ENCODE measurements at regions not wholly inside any gene's neighbourhood (a gene's known extent, or its start where the extent isn't known, plus 50 kb on each side); places are given as distances from the start of the nearest gene placed in this dataset.

- TF ChIP-seq REST (IDR thresholded peaks at IDR 0.05; ENCODE audit: low read depth) (no peak), ZFX (IDR thresholded peaks at IDR 0.05) (no peak), ELF1 (IDR thresholded peaks at IDR 0.05; ENCODE audit: borderline replicate concordance, low read depth) (no peak), FOSL1 (IDR thresholded peaks at IDR 0.05; ENCODE audit: low read depth) (no peak), SIN3A (IDR thresholded peaks at IDR 0.05; ENCODE audit: low read depth) (no peak), CEBPB (IDR thresholded peaks at IDR 0.05; ENCODE audit: low read depth) (no peak), ZBTB33 (IDR thresholded peaks at IDR 0.05; ENCODE audit: extremely low read depth, insufficient replicate concordance, low read length) (no peak), POLR2A (IDR thresholded peaks at IDR 0.05; ENCODE audit: borderline replicate concordance, extremely low read depth, insufficient read depth, insufficient read length) (no peak), SP1 (IDR thresholded peaks at IDR 0.05; ENCODE audit: low read depth) (no peak)
Measured at GRCh38 chr4:42310806-42311205, 86.5 kb upstream of the SHISA3 start (continued).

- BruUV-seq (replicated peaks), result no TSS peak
- H3K27me3 ChIP-seq (ENCODE audit: insufficient read depth, low read length), result no peaks in the 10 kb centered on the region
- ChIA-PET CTCF (no interaction called here), POLR2A (no interaction called here), RAD21 (ENCODE audit: low non-redundant PET in 1 of 2, low total read pairs in 2 of 2, uncharacterized antibody in 2 of 2, unreplicated experiment in 2 of 2) (no interaction called here)
- ATAC-seq (no peak), DNase-seq (ENCODE audit: low read depth, low spot score) (no peak)
- no peak for TF ChIP-seq EZH2 (IDR thresholded peaks at IDR 0.05)
- no peak for TF ChIP-seq RAD21 (IDR thresholded peaks at IDR 0.05; ENCODE audit: low read depth)
- no peak for TF ChIP-seq ATF3 (IDR thresholded peaks at IDR 0.05)
- H3K4me3 ChIP-seq (replicated peaks in 1 of 2; ENCODE audit: low read depth in 1 of 2, low read length in 2 of 2), result no peak overlapping the region
- H3K9me2 ChIP-seq (ENCODE audit: insufficient read depth), result no peaks in the 10 kb centered on the region
- intact Hi-C loops (cut with micrococcal nuclease), result no loop called here
- H3K79me2 ChIP-seq (ENCODE audit: insufficient read depth, low read length), result no peaks in the 10 kb centered on the region
- no peaks in the 10 kb centered on the region for H4K20me1 ChIP-seq (ENCODE audit: insufficient read depth)
- no peak overlapping the region for H3K9ac ChIP-seq (ENCODE audit: low read length)
- H3K4me2 ChIP-seq (ENCODE audit: low read length), result no peak overlapping the region
- no peaks in the 10 kb centered on the region for H3K36me3 ChIP-seq (ENCODE audit: control insufficient read depth in 1 of 2, insufficient read depth in 2 of 2, low read length in 2 of 2)
- H2AFZ ChIP-seq (ENCODE audit: low read depth, low read length, poor library complexity, severe bottlenecking), result no peak overlapping the region
- peaks cover 0 to 9% of the 10 kb centered on the region in 2 experiments; a peak in 1 of 4 replicates for H3K4me1 ChIP-seq (ENCODE audit: control insufficient read depth in 1 of 2, insufficient read depth in 2 of 2, low read length in 2 of 2)
- no peak overlapping the region for H3K27ac ChIP-seq (ENCODE audit: low read depth, low read length)
- no peaks in the 10 kb centered on the region for H3K9me3 ChIP-seq (ENCODE audit: control insufficient read depth in 1 of 2, insufficient read depth in 1 of 2, low read depth in 1 of 2, low read length in 2 of 2)
Measured at GRCh38 chr4:42311591-42311990, 85.7 kb upstream of the SHISA3 start.

Measured in HCT116 (cell line).